ENCODE measurements at regions not wholly inside any gene's neighbourhood (a gene's known extent, or its start where the extent isn't known, plus 50 kb on each side); places are given as distances from the start of the nearest gene placed in this dataset.

DNA sequence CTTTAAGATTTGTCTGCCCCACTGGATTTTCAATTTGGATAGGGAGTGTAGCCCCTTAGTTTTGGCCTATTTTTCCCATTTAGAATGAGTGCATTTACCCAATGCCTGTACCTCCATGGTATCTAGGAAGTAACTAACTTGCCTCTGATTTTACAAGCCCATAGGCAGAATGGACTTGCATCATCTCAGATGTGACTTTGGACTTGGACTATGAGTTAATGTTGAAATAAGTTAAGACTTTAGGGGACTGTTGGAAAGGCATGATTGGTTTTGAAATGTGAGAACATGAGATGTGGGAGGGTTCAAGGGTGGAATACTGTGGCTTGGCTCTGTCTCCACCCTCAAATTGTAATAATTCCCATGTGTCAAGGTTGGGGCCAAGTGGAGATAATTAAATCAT, 2480.2 kb downstream of the PCDH7 start:
- no peaks in the 10 kb centered on the region for H3K4me1 ChIP-seq (ENCODE audit: insufficient read depth, low read length)
- Mint-ChIP-seq H3K4me3 (no peak overlapping the region), H3K4me1 (ENCODE audit: low read depth) (no peaks in the 10 kb centered on the region), H3K9me3 (peaks cover 21% of the 10 kb centered on the region), H3K27ac (no peak overlapping the region), H3K36me3 (ENCODE audit: low read depth) (no peaks in the 10 kb centered on the region), H3K27me3 (no peaks in the 10 kb centered on the region)
- TF ChIP-seq, protein P1, sequence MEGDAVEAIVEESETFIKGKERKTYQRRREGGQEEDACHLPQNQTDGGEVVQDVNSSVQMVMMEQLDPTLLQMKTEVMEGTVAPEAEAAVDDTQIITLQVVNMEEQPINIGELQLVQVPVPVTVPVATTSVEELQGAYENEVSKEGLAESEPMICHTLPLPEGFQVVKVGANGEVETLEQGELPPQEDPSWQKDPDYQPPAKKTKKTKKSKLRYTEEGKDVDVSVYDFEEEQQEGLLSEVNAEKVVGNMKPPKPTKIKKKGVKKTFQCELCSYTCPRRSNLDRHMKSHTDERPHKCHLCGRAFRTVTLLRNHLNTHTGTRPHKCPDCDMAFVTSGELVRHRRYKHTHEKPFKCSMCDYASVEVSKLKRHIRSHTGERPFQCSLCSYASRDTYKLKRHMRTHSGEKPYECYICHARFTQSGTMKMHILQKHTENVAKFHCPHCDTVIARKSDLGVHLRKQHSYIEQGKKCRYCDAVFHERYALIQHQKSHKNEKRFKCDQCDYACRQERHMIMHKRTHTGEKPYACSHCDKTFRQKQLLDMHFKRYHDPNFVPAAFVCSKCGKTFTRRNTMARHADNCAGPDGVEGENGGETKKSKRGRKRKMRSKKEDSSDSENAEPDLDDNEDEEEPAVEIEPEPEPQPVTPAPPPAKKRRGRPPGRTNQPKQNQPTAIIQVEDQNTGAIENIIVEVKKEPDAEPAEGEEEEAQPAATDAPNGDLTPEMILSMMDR (IDR thresholded peaks at IDR 0.05) = no peak
- no peak overlapping the region for H3K27ac ChIP-seq (ENCODE audit: low read depth in 1 of 2, low read length in 2 of 2)
- POLR2A ChIA-PET = no interaction called here
- no peak overlapping the region for H3K4me3 ChIP-seq (ENCODE audit: low read length)
- no peaks in the 10 kb centered on the region for H3K27me3 ChIP-seq (ENCODE audit: control insufficient read depth in 1 of 2, insufficient read depth in 2 of 2, low read length in 2 of 2)
- ATAC-seq (ENCODE audit: poor library complexity) (no peak), DNase-seq (no peak)
- H3K9me3 ChIP-seq (ENCODE audit: control insufficient read depth in 1 of 2, insufficient read depth in 1 of 2, low read length in 2 of 2) = peaks cover 0 to 7% of the 10 kb centered on the region in 2 experiments
- no peaks in the 10 kb centered on the region for H3K36me3 ChIP-seq (ENCODE audit: insufficient read depth, low read length)
- CTCF ChIA-PET = no interaction called here
- intact Hi-C loops (cut with DNase I, micrococcal nuclease) = no loop called here

DNA sequence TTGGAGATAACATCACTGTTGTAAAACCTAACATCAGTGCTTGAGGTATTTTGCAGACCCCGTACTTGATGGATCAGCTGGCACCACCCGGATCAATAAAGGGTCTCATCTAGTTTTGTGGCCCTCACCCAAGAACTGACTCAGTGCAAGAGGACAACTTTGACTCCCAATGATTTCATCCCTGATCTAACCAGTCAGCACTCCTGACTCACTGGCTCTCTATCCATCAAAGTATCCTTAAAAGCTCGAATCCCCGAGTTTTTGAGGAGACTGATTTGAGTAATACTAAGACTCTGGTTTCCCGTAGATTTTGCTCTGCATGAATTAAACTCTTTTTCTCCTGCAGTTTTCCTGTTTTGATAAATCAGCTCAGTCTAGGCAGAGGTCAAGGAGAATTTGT, 2498.1 kb downstream of the PCDH7 start:
- TF ChIP-seq, protein P1 (IDR thresholded peaks at IDR 0.05) = no peak
- H3K27me3 Mint-ChIP-seq = no peaks in the 10 kb centered on the region
- no peaks in the 10 kb centered on the region for H3K4me1 ChIP-seq (ENCODE audit: insufficient read depth, low read length)
- DNase-seq = no peak
- no peaks in the 10 kb centered on the region for H3K27me3 ChIP-seq (ENCODE audit: control insufficient read depth in 1 of 2, insufficient read depth in 2 of 2, low read length in 2 of 2)
- H3K36me3 ChIP-seq (ENCODE audit: insufficient read depth, low read length) = no peaks in the 10 kb centered on the region
- H3K27ac ChIP-seq (ENCODE audit: low read depth in 1 of 2, low read length in 2 of 2) = no peak overlapping the region
- no peaks in the 10 kb centered on the region for H3K4me1 Mint-ChIP-seq (ENCODE audit: low read depth)
- no peak overlapping the region for H3K4me3 ChIP-seq (ENCODE audit: low read length)
- H3K36me3 Mint-ChIP-seq (ENCODE audit: low read depth) = no peaks in the 10 kb centered on the region
- POLR2A ChIA-PET = no interaction called here
- peaks cover 7% of the 10 kb centered on the region for H3K9me3 Mint-ChIP-seq
- CTCF ChIA-PET = no interaction called here
- no peaks in the 10 kb centered on the region for H3K9me3 ChIP-seq (ENCODE audit: control insufficient read depth in 1 of 2, insufficient read depth in 1 of 2, low read length in 2 of 2)
- intact Hi-C loops (cut with DNase I, micrococcal nuclease) = no loop called here
- no peak overlapping the region for H3K4me3 Mint-ChIP-seq
- H3K27ac Mint-ChIP-seq = no peak overlapping the region
- no peak for ATAC-seq (ENCODE audit: poor library complexity)

DNA sequence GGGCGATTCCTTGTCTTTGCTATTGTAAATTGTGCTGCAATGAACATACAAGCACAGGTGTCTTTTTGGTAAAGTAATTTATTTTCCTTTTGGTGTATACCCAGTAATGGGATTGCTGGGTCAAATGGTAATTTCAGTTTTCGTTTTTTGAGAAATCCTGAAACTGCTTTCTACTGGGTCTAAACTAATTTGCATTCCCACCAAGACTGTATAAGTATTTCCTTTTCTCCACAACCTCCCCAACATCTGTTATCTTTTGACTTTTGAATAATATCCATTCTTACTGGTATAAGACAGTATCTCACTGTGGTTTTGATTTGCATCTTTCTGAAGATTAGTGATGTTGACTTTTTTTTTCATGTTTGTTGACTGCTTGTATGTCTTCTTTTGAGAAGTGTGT, 2506.0 kb downstream of the PCDH7 start:
- TF ChIP-seq, protein P1 (IDR thresholded peaks at IDR 0.05) = no peak
- Mint-ChIP-seq H3K27me3 (no peaks in the 10 kb centered on the region), H3K27ac (no peak overlapping the region), H3K36me3 (ENCODE audit: low read depth) (no peaks in the 10 kb centered on the region), H3K4me1 (ENCODE audit: low read depth) (no peaks in the 10 kb centered on the region), H3K4me3 (no peak overlapping the region), H3K9me3 (peaks cover 7% of the 10 kb centered on the region)
- intact Hi-C loops (cut with DNase I, micrococcal nuclease) = no loop called here
- POLR2A ChIA-PET = no interaction called here
- ATAC-seq (ENCODE audit: poor library complexity) = no peak
- no peaks in the 10 kb centered on the region for H3K4me1 ChIP-seq (ENCODE audit: insufficient read depth, low read length)
- CTCF ChIA-PET = no interaction called here
- H3K4me3 ChIP-seq (ENCODE audit: low read length) = no peak overlapping the region
- H3K27me3 ChIP-seq (ENCODE audit: control insufficient read depth in 1 of 2, insufficient read depth in 2 of 2, low read length in 2 of 2) = no peaks in the 10 kb centered on the region
- H3K27ac ChIP-seq (ENCODE audit: low read depth in 1 of 2, low read length in 2 of 2) = no peak overlapping the region
- H3K36me3 ChIP-seq (ENCODE audit: insufficient read depth, low read length) = no peaks in the 10 kb centered on the region
- DNase-seq = no peak
- peaks cover 0 to 4% of the 10 kb centered on the region in 2 experiments for H3K9me3 ChIP-seq (ENCODE audit: control insufficient read depth in 1 of 2, insufficient read depth in 1 of 2, low read length in 2 of 2)
